Forelimb muscle (tissue), 1 donor: ENCODE measurements at regions not wholly inside any gene's neighbourhood (a gene's known extent, or its start where the extent isn't known, plus 50 kb on each side); places are given as distances from the start of the nearest gene placed in this dataset.

ENCODE experiments used
- DNase-seq: peaks from one replicate; pipeline ENCODE4 v3.0.0-alpha.2; 2013; ENCODE audit warnings: low read depth

DNA sequence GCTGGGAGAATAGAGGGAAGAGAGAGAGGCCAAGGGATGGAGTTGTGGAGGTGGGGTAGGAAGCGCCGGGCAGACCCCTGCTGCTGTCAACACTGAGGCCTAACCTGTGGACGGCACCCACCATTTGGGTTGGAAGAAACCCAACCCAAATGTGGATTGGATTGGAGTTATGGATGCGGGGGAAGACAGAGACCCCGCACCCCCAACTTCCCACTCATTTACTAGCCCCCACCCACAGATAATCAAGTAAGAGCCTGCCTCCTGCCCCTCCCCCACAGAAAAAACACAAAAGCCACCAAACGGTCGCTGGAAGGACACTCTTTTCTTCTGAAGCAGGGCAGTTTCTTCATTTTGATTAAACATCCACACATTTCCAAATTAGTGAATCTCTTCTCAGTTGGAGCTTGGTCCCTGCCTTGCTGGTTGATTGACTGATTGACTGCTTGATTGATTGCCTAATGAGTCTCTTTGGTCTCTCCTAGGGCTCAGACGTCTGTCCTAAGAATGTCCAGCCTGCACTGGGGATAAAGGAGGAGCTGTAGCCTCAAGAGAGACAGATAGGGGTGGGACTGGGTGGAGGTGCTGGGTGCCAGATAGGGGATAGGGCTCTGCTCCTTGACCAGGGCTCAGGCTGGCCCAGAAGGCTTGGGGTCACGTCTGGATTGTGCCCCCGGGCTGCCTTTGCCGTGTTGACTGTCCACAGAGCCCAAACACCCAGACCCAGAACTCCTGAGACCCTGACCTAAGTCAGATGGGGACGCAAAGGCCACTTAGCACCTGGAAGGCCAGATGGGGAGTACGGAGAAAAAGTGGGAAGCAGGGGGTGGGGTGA is 74.9 kb upstream of the FOXP4 start:
- DNase-seq = no peak

DNA sequence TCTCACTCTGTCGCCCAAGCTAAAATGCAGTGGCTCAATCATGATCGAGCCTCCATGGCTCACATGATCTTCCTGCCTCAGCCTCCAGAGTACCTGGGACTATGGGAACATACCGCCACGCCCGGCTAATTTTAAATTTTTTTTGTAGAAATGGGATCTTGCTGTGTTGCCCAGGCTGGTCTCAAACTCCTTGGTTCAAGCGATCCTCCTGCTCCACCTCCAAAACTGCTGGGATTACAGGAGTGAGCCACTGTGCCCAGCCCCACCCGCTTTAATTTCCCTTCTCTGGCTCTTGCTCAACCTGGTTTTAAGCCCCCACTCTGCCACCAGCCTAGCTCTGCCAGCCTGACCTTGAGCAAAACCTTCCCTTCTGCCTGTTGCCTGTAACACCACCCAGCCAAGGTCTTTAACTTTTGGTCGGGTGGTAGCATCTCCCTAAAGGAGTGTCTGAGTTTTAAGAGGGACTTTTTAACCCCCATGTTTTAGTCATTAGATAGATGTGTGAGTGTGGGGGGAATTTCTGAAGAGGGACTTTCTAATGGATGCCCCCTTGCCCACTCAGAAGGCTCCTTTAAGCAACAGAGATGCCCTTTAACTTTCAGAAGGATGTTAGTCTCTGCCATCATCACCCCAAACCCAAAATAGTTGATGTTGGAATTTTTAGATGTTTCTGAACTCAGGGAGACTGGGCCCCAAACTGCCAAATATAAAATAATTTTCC is 71.8 kb upstream of the FOXP4 start:
- no peak for DNase-seq

DNA sequence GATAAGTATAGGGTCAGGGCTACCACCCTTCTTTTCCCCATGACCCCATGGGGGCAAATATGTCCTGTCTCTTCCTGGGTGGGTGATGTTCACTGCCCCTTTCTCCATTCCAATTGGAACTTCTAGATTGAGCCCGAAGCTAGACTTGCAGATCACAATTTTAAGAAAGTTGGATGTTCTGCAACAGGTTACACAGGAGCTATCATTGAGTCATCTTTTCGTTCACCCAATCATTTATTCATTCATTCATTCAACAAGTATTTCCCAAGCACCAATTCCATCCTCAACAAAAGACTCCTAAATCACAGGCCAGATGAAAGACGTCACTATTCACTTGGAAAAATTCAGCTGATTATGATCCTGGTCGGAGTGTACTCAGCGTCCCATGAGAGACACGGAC is 71.0 kb upstream of the FOXP4 start:
- DNase-seq = no peak

DNA sequence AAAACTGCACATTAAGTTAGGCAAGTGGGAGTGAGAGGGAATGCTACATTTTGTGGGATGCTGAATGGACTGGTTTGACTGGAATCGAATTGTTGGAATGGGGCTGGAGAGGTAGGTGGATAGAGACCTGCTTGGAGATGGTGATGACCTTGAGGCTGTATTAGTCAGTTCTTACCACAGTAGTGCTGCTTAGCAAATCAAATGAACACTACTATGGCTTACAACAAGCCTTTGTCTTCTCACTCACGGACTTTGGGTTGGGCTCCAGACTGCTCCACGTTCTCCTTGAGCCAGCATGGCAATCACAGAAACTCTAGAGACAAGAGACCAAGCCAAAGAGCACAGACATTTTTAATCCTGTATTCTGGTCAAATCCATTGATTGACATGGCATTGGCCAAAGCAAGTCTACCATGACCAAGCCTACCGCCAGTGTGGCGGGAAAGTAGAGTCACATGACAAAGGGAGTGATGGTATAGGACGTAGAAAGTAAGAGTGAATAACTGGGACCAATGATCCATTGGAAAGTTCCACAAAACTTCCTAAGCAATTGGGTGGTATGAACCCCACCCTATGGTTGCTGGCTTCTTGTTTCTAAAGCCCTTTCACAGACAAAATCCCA is 70.3 kb upstream of the FOXP4 start:
- DNase-seq = no peak

DNA sequence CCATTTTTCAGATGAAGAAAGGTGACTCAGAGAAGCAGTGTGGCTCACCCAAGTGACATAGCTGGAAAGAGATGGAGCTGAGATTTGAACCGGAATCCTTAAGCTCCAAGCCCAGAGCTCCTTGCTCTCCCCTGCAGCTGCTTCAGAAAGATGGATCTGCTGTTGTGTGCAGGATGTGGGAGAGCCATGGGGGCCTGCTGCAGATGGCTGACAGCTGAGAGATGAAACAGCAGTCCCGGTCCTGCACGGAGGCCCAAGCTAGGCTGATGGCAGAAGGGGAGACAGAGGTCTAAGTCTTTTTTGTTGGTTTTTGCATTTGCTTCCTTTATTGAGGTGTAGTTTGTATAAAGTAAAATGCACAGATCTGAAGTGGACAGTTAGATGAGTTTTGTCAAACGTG is 69.8 kb upstream of the FOXP4 start:
- no peak for DNase-seq

DNA sequence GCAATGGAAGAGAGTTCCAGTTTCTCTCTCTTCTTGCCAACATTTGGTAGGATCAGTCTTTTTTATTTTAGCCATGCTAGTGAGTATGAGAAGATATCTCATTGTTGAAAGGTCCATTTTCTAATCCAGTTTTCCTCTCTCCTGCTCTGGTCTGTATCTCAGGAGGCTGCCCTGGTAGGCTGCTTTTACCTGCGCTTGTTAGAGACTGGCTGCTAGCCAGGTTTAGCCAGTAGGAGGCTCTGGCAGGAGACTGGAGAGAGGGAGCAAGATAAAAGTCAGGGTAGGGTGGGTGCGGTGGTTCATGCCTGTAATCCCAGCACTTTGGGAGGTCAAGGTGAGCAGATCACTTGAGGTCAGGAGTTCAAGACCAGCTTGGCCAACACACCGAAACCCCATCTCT is 68.6 kb upstream of the FOXP4 start:
- no peak for DNase-seq

DNA sequence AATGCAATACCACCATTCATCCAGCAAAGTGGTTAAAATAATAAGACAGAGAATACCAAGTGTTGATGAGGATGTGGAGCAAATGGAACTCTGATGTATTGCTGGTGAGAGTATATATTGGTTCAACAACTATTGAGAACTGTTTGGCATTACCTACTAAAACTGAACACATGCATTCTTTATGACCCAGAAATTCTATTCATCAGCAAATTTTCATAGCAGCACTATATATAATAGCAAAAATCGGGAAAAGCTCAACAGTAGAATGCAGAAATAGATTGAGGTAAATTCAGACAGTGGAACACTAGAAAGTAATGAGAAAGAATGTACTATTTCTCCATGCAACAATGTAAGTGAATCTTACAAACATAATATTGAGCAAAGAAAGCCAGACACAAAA is 62.2 kb upstream of the FOXP4 start:
- no peak for DNase-seq

DNA sequence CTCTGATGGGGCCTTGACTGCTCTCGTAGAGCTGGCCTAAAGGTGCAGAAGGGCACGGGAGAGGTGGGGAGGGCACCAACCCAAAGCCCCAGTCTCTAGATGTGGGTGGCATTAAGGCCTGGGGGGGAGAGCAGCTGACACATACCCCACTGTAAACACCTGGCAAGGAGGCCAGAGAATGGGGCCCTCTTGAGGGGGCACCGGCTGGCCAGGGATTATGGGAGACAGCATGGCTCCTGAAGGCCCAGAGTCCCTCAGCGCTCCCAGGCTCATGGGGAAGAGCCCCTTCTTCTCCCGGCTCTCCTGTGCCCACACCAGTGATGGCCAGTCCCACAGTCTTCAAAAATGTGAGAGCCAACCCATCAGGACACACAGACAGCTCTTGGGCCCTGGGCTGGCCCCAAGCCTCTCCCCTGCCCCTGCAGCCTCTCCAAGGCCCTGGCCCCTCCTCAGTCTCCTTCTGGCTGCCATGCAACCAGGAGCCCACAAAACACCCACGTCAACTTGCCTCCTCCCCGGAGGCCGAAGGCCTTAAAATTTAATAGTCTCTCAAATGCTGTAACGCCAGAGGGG is 58.2 kb upstream of the FOXP4 start:
- DNase-seq = no peak

DNA sequence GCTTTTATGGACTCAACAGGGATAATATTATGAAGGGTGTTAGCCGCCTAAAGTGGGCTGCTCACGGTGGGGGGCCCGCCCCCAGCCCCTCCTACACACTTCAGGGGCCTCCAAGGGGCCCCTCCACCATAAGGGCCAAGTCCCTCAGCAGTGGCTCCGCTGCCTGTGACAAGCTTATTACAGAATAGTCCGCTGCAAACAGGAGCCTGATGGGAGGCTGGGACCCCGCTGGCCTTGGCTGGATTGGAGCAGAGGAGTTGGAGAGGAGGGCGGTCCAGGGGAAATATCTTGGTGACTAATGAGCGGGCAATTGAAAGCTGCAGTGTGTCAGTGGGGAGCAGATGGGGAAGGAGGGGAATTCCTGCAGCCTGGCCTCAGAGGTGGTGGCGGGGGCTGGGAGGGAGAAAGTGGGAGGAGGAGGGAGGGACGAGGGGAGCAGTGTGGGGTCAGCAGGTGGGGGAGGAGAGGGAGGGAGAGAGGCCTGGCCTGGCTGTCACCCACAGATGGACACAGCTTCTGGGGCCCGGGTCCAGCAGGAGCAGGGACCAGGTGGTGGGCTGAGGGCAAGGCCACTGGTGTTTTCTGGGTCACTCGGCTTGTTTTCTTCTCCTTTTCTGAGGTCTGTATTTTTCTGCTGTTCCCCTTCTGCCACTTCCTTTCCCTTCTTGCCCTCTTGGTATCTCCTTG is 57.6 kb upstream of the FOXP4 start:
- DNase-seq = no peak

DNA sequence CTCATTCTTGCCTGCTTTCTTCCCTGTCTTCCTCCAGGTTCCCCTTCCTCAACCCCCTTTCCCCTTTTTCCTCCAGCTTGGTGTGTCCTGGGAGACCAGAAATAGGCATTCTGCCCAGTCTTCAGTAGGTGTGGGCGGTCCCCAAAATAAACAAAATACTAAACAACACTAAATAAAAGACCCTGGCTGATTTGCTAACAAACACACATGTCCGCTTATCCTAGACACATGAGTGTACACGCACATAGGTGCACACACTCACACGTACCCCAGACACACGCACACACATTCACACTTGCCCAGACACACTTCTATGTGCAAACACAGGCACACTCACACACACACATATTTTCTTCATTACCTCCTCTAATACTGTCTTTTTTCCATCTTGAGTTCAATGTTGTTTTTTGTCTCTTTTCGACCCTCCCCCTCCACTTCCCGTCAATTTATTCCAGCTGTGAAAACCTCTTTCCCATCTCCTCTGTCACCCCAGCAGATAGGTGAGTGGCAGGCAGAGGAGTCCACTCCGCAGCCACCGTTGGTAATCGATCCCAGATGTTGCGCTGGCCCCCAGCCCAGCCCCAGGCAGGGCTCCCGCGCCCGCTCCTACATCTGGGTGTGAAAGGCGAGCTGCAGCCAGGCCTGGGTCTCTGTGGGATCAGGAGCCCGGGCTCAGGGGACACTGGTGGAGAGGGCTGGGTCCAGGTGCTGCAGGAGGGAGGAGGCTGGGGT is 56.9 kb upstream of the FOXP4 start:
- no peak for DNase-seq

DNA sequence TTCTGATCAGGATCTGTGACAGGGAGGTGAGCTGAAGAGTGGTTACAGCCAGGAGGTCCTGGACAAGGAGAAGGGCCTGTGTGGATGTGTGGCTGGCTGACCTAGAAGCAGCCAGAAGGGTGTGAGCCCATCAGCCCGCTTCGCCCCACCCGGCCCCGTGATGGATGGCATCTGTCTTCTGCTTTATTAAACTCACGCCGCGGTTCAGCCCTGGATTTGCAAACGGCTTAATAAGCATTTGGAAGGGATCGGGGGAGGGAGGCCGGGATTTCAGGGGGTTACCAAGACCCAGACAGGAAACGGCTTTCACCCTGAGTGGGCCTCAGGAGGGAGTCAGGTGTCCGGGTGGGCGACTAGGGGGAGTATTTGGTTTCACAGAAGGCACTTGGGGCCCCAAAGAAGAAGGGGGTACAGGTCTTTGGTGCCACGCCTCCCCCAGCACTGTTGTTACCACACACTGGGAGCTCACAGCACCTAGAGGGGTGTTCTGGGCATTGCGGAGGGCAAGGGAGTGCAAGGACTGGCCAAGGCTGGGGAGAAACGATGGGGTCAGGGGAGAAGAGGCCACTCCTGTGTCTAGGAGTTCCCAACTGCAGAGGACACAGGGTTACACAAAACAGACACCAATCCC is 53.8 kb upstream of the FOXP4 start:
- DNase-seq = no peak

DNA sequence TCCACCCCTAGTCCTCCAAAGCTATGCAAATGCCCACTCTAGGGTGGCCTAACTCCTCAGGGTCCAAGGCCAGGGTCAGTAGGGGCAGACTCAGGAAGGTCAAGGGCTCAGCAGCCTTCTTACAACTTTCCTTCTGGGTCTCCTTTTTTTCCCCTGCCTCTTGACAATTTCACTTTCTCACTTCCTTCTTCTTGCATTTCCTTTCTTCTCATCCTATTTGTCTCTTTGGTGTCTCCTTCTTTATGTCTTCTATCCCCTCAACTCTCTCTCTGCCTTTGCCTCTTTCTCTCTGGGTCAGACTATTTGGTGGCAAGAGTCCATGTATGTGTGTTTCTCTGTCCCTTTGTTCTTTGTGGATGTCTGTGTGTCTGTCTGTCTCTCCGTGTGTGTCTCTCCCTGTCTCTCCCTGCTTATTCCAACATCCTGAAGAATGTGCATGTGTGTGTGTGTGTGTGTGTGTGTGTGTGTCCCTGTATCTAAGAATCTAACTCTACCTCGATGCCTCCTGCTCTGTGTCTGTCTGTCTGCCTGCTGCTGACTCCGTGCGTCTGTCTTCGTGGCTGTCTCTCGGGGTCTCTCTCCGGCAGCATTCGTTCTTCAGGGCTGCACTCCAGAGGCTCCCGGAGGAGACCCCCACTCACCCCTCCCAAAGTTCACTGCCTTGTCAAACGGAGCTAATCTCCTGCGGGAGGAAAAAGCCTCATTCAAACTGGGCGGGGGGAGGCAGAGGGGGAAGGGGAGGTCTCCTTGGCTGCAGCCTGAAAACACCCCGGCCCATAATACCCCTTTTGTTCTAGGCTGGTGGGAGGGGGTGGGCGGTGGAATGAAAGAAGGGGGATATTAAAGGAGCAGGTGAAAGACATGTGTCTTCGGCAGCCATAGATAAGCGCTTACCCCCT is 51.7 kb upstream of the FOXP4 start:
- DNase-seq = no peak
